ENCODE measurements at regions not wholly inside any gene's neighbourhood (a gene's known extent, or its start where the extent isn't known, plus 50 kb on each side); places are given as distances from the start of the nearest gene placed in this dataset.

- Mint-ChIP-seq H3K27me3 (no peaks in the 10 kb centered on the region), H3K36me3 (ENCODE audit: low read depth) (no peaks in the 10 kb centered on the region), H3K4me3 (no peak overlapping the region), H3K9me3 (no peaks in the 10 kb centered on the region), H3K4me1 (ENCODE audit: low read depth) (no peaks in the 10 kb centered on the region), H3K27ac (no peak overlapping the region)
- no peak for DNase-seq
- no peak for ATAC-seq
- intact Hi-C loops (cut with micrococcal nuclease): no loop called here
- POLR2A ChIA-PET: interaction anchor here (0.5 kb wide), 1 partner anchor 19 kb away, joined by 4 read pairs; no protein-coding TSS in a partner anchor
- TF ChIP-seq CTCF (IDR thresholded peaks at IDR 0.05): no peak
- CTCF ChIA-PET: interaction anchor here (1.6 kb wide), 1 partner anchor 193 kb away, joined by 5 read pairs; no protein-coding TSS in a partner anchor
Measured at GRCh38 chrX:109952985-109953905, 49.7 kb upstream of the TMEM164 start.
